ENCODE measurements at regions not wholly inside any gene's neighbourhood (a gene's known extent, or its start where the extent isn't known, plus 50 kb on each side); places are given as distances from the start of the nearest gene placed in this dataset.

GRCh38 chr9:4366591-4367330 lies 66.9 kb upstream of the GLIS3 start:
- no peak for TF ChIP-seq EZH2 (optimal IDR thresholded peaks at IDR 0.05; ENCODE audit: low read depth, low read length)
- peak; percentile 79 for TF ChIP-seq CTCF (IDR thresholded peaks at IDR 0.05; ENCODE audit: low read length)

All from MM.1S (cell line).